HG02884 (cell line): ENCODE measurements at regions not wholly inside any gene's neighbourhood (a gene's known extent, or its start where the extent isn't known, plus 50 kb on each side); places are given as distances from the start of the nearest gene placed in this dataset.

ENCODE experiments used
- ATAC-seq: cut with Tn5 transposase; IDR thresholded peaks from one replicate; pipeline ENCODE4 v1.9.1; 2021; ENCODE audit warnings: mild to moderate bottlenecking, moderate library complexity; ENCODE audit not compliant: unreplicated experiment

DNA sequence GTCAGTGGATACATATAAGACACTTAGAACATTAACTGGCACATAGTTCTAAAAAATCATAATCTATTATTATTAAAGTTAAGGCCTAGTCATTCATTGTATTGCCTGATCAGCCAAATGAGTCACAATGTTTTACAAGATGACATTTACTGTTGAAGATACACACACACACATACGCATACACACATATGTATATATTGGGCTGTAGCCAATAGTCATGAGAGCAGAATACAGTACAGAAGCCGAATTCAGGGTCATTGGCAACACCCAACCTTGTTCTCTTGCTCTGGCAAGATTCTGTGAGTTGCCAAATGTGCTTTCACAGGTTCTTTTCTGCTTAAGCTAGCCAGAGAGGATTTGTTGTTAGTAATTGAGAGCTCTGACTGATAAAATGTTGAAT is 922.8 kb upstream of the MAP3K7 start:
- ATAC-seq, result no peak

DNA sequence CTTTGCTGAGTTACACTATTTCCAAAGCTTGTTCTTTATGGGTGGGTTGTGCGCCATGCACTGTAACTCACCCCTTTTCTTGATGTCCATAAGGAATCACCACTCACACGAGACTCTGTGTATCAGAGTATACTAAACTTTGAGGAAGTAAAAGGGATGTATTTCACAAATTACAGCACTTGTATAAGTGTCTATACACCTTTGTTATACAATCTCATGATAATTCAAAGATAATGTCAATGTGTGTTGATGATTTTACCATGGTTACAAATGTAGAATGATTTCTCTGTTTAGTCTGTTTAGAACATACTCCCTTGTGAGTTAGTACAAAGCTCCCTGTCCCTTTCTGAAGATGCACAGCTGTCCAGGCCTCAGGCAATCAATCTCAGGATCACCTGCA is 922.2 kb upstream of the MAP3K7 start:
- no peak for ATAC-seq

DNA sequence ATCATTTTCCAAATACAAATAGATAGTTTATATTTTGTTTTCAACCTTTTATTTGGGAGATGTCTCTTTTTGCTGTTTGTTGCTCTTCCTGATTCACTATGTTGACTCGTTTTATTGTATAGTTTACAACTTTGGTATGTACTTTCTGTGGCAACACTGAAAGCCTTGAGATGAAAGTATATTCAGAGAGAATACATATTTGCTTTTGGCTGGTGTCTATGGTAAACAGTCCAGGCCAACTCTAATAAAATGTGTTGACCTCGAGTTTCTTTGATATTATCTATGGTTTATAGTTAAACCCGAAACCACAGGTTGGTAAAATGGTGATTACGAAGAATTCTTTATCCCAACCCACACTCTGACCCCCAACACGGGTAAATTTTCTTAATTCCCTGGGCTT is 919.6 kb upstream of the MAP3K7 start:
- ATAC-seq, result no peak

DNA sequence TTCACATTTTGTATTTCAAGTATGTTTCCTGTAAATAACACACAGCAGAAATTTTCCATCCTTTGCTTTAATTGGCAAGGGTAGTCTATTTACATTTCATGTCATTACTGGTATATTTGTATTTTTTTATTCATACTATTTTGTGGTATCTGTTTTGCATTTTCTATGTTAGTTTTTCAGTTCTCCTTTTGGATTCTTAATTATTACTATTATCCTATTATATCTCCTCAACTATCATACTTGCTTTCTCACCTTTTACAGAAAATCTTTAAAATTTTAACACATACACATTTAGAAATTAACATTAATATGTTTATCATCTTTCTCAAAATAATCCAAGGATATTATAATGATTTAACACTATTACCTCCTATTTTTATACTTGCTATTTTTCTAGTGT is 918.3 kb upstream of the MAP3K7 start:
- no peak for ATAC-seq

DNA sequence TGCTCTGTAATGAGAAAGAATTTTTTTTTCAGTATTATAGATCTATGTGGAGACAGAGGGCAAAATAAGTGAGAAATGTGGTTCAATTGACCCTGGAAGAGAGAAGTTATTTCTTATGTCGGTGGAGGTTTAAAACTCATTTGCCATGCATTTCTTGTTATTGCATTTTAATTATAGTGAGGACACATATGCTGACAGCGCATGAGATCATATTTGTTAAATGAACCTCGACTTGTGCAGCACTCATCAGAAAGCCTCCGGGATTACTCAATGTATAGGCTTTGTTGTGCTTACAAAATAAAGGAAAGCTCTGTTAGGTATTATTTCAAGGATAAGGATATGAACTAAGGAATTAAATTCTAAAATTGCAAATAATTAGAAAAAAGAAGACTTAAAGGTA is 915.1 kb upstream of the MAP3K7 start:
- no peak for ATAC-seq

DNA sequence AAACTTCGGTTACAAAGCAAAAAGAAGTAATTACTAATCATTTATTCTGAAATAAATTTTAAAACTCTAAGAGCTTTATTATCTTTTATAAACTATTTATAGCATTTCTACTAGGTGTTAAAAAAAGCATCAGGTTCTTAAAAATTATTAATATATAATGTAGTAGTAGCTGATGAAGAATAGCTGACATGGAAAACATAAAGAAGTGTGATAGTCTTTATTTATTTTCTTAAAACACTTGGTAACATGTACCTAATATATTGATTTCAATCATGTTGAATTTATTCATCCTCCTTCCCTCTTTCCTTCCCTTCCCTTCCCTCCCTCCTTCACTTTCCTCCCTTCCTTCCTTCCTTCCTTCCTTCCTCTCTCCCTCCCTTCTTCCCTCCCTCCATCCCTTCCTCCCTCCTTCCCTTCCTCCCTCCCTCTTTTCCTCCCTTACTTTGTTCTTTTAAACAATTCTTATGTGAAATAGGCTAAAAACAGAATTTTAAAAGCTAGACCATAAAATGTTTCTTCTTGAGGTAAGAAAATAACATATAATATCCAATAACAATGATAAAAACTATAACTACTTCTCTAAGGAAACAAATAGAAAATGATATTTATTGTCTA is 913.9 kb upstream of the MAP3K7 start:
- ATAC-seq, result no peak

DNA sequence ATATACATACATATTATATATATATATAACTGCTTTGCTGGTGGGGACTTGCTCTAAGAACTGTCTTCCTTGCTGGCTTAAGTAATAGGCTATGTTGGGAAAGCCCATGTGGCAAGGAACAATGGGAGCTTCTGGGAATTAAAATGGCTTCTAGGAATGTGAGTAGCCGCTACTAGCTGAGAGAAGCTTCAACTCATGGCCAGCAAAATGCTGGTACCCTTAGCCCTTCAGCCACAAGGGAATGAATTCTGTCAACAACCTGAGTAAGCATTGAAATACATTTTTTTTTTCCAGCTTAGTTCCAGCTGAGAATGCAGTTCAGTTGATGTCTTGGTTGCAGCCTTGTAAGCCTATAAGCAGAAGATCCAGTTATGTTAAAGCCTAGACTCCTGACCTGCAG is 911.7 kb upstream of the MAP3K7 start:
- ATAC-seq, result no peak

DNA sequence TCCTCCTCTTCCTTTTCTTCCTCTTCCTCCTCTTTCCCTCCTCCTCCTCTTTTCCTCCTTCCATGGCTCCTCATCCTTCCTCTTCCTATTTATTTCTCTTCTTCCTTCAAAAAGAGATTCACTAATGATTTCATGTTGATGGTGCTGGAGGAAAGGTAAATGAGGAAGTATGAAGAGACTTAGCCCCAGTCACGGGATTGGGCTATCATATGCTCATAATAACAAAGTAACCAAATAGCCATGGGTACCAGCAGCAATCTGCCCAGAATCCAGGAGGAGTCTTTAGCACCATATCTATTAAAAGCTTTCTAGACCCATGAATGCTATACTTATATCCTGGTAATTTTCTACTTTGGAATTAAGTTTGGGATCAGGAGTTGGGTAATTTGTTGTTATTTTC is 910.9 kb upstream of the MAP3K7 start:
- no peak for ATAC-seq

DNA sequence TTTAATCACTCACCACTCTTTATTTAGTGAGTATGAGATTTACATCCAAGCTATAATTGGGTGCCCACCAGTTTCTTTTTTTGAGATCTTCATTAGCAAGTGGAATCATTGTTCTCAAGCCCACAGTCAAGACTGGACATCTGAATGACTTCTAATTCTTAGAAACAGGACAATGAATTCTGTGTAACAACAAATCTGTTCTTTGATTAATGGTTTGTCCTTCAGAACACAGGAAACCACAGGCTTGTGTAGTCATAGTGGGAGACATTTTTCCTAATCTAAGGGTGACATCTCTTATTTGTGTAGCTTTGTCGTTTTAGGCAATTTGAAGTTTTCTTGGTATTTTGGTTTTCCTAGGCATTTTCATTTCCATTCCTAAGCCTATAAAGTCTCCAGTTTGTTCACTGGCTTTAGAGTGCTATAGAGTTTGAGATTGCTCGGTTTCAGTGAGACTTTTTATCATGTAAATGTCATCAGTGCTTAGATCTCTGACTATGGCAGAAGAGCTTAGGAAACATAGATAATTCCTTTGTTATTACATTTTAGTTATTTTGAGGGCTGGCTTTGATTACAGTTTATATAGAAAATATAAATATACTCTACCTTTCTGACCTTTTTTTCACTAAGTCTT is 903.9 kb upstream of the MAP3K7 start:
- ATAC-seq, result no peak

DNA sequence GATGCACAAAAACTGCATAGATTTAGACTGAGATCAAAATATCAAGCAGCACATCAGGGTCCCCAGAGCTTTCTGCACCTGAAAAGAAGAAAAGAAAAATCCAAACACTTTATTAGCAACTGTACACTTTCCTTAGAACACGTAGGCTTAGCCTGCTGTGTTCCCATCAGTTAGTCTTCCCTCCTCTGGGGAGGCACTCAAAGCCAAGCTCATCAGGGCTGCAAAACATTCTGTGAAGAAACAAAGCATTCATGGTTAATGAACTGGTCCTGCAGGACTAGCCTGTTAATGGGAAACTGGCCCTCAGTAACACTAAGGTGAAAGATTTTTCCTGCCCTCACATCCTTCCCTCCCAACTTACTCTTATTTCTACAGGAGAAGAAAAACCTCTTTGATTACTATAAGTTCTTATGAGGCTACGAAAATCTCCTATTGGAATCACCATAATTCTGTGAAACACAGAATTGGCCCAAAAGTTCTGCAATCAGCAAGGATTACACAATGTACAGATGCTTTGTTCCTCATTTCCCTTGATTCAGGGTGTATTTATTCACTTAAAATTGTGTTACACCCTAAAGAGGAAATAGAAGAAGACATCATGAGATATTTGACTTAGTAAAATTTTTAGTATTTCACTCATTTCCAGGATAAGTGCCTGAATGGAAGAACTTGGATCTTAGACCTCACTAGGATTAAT is 901.0 kb upstream of the MAP3K7 start:
- no peak for ATAC-seq

DNA sequence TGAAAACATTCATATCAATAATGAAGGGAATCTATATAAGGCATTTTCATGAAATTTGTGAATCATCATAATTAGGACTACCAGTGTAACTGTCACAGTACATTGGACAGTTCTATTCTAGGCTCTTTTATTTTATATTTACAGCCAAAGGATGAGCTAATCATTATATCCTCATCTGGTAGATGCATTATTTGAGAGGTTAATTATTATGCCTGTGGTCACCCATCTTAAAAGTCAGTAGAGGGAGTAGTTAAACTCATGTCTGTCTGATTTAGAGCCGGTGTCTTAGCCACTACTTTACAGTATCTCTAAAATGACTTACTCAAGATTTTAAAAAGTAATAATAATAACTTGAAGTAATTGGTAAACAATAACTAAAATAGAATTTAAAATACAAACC is 899.3 kb upstream of the MAP3K7 start:
- no peak for ATAC-seq

DNA sequence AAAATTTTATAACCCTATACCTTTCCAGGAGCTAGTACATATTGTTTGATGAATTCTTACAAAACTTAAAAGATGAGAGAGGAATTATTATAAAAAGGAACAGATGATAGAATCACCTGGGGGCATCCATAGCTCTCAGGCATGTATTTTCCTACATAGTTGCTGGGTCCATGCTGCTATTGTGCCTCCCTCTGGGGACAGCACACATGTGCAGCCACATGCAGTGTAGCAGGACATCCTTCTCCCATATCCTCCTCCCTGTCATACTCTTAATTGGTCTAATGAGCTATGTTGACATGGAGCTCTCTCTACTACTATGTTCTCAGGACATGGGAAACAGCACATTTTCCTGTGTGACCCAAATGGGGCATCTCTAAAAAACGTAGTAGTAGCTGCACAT is 898.2 kb upstream of the MAP3K7 start:
- ATAC-seq, result no peak

DNA sequence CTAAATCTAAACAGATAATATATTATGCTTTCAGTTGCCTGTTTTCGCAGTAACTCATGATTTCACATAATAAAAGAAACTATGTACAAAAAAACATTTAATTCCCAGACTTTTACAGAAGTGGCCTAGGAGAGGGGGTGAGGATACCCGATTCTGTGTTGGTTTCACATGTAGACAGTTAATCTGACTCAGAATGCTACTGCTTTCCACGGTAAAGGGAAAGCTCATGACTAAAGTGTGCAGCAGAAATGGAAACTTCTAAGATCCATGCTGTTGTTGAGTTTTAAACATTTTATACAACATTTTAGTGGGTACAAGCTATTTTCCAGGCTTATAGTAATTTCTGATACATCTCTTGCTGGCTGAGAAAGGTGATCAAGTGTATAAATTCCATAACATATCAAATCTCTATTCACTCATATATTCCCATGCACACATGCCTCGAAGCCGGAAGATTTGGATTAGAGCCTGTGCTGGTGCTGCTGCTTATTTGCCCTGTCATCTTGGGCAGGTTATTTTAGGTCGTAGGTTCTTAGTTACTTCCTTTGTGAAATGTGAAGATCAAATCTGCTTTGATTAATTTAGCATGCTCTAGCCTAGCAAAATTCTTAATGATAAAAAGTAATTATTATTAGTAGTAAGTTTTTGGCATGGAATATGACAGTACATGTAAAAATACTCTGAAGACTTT is 896.7 kb upstream of the MAP3K7 start:
- peak; percentile 41 for ATAC-seq

DNA sequence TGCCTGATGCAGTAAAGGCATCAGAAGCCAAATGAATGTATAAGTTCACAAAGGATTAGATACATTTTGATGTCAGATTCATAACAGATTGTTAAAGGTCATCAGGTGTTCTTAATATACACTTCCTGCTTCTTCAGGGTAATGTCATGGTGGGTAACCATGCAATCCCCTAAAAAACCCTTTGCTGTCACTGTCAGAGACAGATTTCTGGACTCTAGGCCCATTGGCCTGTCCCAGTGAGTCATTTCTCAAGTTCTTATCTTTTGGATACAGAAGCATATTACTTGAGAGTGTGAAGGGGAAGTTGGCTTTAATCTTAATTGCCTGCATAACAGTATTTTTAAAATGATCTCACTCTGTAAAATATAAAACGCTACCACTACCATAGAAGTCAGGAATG is 895.6 kb upstream of the MAP3K7 start:
- ATAC-seq, result peak; percentile 84

DNA sequence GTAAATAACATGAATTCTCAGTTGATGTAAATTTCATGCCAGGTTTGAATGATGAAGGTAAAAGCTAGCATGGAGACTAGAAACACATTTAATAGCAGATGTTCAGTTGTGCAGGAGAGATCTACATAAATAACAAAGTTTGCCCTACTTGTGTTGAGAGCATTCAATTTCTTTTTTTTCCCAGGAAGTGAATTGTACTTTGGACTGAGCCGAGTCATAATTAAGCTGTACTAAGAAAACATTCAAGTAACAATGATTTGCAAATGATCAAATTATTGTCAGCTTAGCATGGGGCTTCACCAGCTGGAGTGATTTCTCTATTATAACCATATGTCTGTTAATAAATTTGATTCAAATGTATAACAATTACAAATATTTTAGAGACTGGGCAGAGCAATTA is 893.5 kb upstream of the MAP3K7 start:
- no peak for ATAC-seq

DNA sequence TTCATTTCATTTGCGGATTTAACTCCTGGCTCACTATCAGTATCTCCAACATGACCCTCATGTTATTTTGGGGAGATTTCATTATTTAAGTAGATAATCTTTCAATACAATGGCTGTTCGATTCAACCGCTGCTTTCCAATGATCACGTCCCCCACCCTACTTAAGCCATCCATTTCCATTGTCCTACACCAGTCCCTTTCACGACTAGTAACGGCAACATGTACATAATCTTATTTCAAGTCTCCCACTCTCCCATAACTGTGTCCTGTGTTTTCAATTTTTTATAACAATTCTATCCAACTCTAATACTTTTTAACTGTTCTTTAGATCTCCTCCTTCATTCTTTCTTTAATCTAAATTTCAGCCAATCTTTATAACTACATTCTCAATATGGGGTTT is 890.8 kb upstream of the MAP3K7 start:
- ATAC-seq, result no peak

DNA sequence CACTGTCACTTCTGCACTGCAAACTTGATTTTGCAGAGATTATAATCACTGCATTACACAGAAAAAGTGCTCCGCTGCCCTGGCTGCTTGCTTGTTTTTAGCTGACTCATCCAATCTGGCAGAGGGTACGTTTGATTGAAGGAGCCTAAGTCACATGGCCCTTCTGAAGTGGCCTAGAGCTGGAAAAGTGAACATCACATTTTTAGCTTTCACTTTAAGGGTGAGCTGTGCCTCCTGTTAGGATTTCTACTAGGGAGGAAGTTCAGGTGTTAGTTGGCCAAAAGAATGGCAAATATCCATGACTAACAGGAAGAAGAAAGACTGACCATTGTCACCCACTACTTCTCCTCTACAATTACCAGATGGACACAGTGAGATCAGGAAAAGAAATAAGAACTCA is 889.1 kb upstream of the MAP3K7 start:
- ATAC-seq, result peak; percentile 60

DNA sequence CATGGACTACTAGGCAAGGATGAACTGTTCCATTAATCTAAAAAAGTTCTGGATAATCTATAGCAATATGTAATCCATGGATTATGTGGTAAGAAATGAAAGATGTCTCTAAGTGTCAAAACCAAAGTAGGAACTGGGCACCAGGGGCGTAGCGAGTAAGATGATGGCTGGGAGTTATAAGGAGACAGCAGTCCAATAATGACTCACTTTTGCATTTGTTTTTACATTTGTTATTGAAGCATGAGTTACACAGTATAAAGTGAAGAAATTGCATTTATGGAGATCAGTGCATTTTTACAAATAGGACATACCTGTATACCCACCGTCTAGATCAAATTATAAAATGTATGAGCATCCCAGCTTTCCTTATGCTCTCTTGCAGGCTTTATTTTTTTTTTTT is 878.5 kb upstream of the MAP3K7 start:
- no peak for ATAC-seq

DNA sequence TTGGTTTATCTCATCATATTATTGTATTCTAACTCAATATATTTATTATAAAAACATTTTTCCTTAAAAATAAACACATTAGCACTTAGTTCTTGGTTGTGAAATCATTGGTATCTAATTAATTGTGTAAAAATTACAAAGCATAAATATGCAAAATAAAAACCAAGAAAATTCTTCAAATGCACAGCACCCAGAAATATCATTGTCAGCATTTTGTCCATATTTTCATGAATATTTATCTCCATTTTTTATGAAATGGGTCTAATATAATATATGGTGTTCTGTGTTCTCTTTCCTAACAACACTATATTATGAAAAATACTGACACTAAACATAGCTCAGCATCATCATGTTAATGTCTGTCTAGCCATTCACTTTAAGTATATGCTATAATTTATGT is 877.8 kb upstream of the MAP3K7 start:
- ATAC-seq, result no peak

DNA sequence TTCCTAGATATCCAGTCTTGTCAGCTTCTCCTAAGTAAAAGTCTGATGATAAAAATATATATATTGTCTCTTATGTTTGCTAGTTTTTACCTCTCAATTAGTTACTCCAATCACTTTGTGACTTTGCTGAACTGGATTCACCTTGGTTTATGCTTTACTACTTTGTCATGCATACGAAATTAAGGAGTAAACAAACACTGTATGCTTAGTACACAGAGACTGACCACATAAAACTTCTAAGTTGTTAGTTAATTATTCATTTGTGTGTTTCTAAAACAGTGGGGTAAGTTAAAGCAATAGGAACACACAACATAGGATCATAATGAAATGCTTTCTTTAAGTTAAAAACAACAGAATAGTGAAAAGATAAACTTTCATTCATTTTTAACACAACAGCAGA is 877.3 kb upstream of the MAP3K7 start:
- ATAC-seq, result no peak

DNA sequence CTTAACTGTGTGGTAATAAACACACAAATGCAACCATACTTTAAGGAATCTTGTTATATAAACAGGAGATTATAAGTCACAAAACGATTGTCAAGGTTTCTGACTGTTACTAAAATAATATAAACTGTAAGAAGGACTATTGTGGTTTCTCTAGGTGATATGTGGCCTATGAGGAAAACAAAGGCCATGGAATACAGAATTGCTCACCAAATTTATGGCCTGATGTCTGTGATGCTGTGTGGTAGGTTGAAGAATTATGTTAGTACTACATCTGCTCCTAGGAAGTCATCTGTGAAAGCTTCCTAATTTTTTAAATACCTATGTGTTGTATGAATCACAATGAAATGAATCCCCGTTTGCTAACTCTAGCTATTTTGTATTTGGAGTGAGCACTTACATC is 875.4 kb upstream of the MAP3K7 start:
- ATAC-seq, result no peak
